Keratinocyte (primary cell): ENCODE measurements at regions not wholly inside any gene's neighbourhood (a gene's known extent, or its start where the extent isn't known, plus 50 kb on each side); places are given as distances from the start of the nearest gene placed in this dataset.
A peak's percentile ranks its signal among the peaks of the same experiment; 100 is the strongest.

Source experiments
- DNase-seq: peaks from one replicate; pipeline ENCODE4 v3.0.0-alpha.2; 2011; ENCODE audit warnings: low read depth, missing footprints, low spot score
- FAIRE-seq: peaks from 2 replicates; lab custom pipeline; 2011; peaks lifted over from hg19 to GRCh38; lab: Jason Lieb, UNC
- H2AFZ ChIP-seq: 2 replicates; pipeline ENCODE4 v1.6.0; 2012; ENCODE audit warnings: low read length, control low read depth, inconsistent platforms; ENCODE audit not compliant: control insufficient read depth
- H3K27ac ChIP-seq: 2 replicates; pipeline ENCODE4 v1.5.1; 2011; ENCODE audit warnings: low read length; ENCODE audit not compliant: control insufficient read depth, insufficient read depth
- H3K27me3 ChIP-seq: 3 replicates; pipeline ENCODE4 v1.6.0; 2011; ENCODE audit warnings: low read length; ENCODE audit not compliant: control insufficient read depth, insufficient read depth; ENCODE audit errors: extremely low read depth
- H3K36me3 ChIP-seq, 2 experiments: 2 replicates in 1 of 2; 3 replicates in 1 of 2; pipeline ENCODE4 v1.5.1; 2011; ENCODE audit warnings: low read length in 2 of 2, mild to moderate bottlenecking in 1 of 2; ENCODE audit not compliant: control insufficient read depth in 2 of 2, insufficient read depth in 2 of 2; ENCODE audit errors: extremely low read depth in 1 of 2
- H3K4me1 ChIP-seq: 3 replicates; pipeline ENCODE4 v1.5.1; 2011; ENCODE audit warnings: low read length; ENCODE audit not compliant: control insufficient read depth, insufficient read depth; ENCODE audit errors: extremely low read depth
- H3K4me2 ChIP-seq: 3 replicates; pipeline ENCODE4 v1.6.0; 2011; ENCODE audit warnings: low read depth, low read length; ENCODE audit not compliant: control insufficient read depth, insufficient read depth; ENCODE audit errors: extremely low read depth
- H3K4me3 ChIP-seq, 3 experiments: fragments of 200-600 bp in 1 of 3; sonication (generic) in 1 of 3; 2 replicates in 2 of 3; 3 replicates in 1 of 3; pipeline ENCODE4 v1.5.1; 2011 to 2016; ENCODE audit warnings: low read length in 3 of 3, mild to moderate bottlenecking in 3 of 3, control low read depth in 2 of 3, inconsistent platforms in 1 of 3, low read depth in 1 of 3, mixed read lengths in 1 of 3, mixed run types in 1 of 3, moderate library complexity in 1 of 3; ENCODE audit not compliant: control insufficient read depth in 2 of 3, insufficient read depth in 2 of 3; ENCODE audit errors: extremely low read depth in 1 of 3
- H3K79me2 ChIP-seq: 2 replicates; pipeline ENCODE4 v1.6.0; 2012; ENCODE audit warnings: low read length; ENCODE audit not compliant: control insufficient read depth, insufficient read depth
- H3K9ac ChIP-seq: 3 replicates; pipeline ENCODE4 v1.6.0; 2011; ENCODE audit warnings: low read length; ENCODE audit not compliant: control insufficient read depth, insufficient read depth; ENCODE audit errors: extremely low read depth
- H3K9me1 ChIP-seq: 3 replicates; pipeline ENCODE4 v1.6.0; 2011; ENCODE audit warnings: low read length; ENCODE audit not compliant: control insufficient read depth, insufficient read depth; ENCODE audit errors: extremely low read depth
- H3K9me3 ChIP-seq: 2 replicates; pipeline ENCODE4 v1.5.1; 2012; ENCODE audit warnings: low read depth, low read length; ENCODE audit not compliant: control insufficient read depth
- H4K20me1 ChIP-seq: 3 replicates; pipeline ENCODE4 v1.6.0; 2011; ENCODE audit warnings: low read length; ENCODE audit not compliant: control insufficient read depth, insufficient read depth; ENCODE audit errors: extremely low read depth
- EZH2 ChIP-seq: IDR thresholded peaks from one replicate; pipeline ENCODE4 v1.6.1; 2012; ENCODE audit warnings: inconsistent platforms, mild to moderate bottlenecking, low read length, moderate library complexity
- dilution Hi-C: fragments of 300-500 bp; cut with MboI; formaldehyde crosslinking; loops from one replicate; pipeline ENCODE4 v1.7.0; 2020; ENCODE audit warnings: low sequenced_read_pairs; ENCODE audit not compliant: extremely low pct_ligation_motif_present
- TF ChIP-seq, protein P1 (sequence below), 3 experiments: IDR thresholded peaks in 1 of 3; conservative IDR thresholded peaks in 1 of 3; optimal IDR thresholded peaks in 1 of 3; 2 replicates in 2 of 3; 3 replicates in 1 of 3; pipeline versions ENCODE3 to v1.5.1; 2011; ENCODE audit warnings: low read length in 3 of 3, mild to moderate bottlenecking in 3 of 3, moderate library complexity in 2 of 3, control low read depth in 1 of 3, inconsistent platforms in 1 of 3; ENCODE audit not compliant: insufficient read depth in 2 of 3; ENCODE audit errors: extremely low read depth in 1 of 3

DNA sequence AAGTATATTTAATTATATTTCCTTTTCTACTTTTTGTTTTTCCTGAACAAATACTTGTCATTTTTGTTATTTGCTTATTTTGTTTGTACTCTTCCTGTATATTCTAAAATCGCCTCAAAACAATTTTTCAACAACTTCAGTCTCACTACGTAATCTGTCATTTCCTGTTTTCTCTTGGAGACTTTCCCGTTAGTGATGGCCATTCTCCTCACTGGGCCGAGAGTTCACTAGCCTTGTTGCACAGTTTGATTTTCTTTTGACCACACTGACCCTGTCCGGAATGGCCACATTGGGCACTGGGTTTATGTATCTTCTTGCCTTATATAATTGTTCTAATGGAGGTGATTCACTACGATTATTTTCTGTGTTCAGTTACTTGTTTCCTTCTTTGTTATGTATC is 726.1 kb downstream of the FAM181B start:
- no peak for DNase-seq
- H3K27ac ChIP-seq, result no peak overlapping the region
- no peaks in the 10 kb centered on the region for H3K27me3 ChIP-seq
- no peaks in the 10 kb centered on the region for H3K9me1 ChIP-seq
- dilution Hi-C loops, result no loop called here
- H4K20me1 ChIP-seq, result no peaks in the 10 kb centered on the region
- no peaks in the 10 kb centered on the region for H3K36me3 ChIP-seq
- H3K4me1 ChIP-seq, result peaks cover 2% of the 10 kb centered on the region
- no peak overlapping the region for H3K4me3 ChIP-seq
- no peak overlapping the region for H3K4me2 ChIP-seq
- no peaks in the 10 kb centered on the region for H3K79me2 ChIP-seq
- FAIRE-seq, result no peak
- no peaks in the 10 kb centered on the region for H3K9me3 ChIP-seq
- H3K9ac ChIP-seq, result no peak overlapping the region
- TF ChIP-seq, protein P1, sequence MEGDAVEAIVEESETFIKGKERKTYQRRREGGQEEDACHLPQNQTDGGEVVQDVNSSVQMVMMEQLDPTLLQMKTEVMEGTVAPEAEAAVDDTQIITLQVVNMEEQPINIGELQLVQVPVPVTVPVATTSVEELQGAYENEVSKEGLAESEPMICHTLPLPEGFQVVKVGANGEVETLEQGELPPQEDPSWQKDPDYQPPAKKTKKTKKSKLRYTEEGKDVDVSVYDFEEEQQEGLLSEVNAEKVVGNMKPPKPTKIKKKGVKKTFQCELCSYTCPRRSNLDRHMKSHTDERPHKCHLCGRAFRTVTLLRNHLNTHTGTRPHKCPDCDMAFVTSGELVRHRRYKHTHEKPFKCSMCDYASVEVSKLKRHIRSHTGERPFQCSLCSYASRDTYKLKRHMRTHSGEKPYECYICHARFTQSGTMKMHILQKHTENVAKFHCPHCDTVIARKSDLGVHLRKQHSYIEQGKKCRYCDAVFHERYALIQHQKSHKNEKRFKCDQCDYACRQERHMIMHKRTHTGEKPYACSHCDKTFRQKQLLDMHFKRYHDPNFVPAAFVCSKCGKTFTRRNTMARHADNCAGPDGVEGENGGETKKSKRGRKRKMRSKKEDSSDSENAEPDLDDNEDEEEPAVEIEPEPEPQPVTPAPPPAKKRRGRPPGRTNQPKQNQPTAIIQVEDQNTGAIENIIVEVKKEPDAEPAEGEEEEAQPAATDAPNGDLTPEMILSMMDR (optimal IDR thresholded peaks at IDR 0.05 in 1 of 3, IDR thresholded peaks at IDR 0.05 in 1 of 3, conservative IDR thresholded peaks at IDR 0.05 in 1 of 3; ENCODE audit: extremely low read depth in 1 of 3, insufficient read depth in 2 of 3, low read length in 3 of 3), result no peak
- no peak for TF ChIP-seq EZH2
- no peak overlapping the region for H2AFZ ChIP-seq

DNA sequence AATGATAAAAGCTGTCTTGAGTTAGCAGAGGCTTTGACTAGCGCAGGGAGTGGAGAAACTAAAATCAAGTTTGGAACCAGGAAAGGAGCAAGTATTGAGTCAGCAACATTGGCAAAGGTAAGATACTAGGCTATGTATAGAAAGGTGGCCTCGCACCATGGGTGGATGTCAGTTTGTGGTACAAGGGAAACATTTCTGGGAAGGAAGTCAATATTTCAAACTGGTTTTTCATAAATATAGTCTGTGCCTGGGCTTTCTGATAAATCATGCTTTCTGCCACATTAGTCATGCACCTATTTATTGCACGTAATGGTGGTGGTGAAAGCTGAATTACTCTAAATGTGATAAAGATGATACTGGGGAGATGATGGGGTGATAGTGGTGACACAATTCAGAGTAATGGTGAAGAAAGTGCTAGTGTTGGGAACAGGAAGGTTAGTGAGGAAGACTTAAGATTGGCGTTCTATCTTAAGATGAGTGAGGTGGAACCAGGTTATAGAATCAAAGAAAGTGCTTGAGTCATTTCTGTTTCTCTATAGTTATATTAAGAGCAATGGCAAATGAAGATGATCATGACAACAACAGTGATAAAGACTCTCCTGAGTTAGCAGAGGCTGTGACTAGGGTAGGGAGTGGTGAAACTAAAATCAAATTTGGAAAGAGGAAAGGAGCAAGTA is 729.0 kb downstream of the FAM181B start:
- Histone ChIP-seq H3K9me1 (no peaks in the 10 kb centered on the region), H3K4me3 (no peak overlapping the region), H3K9me3 (no peaks in the 10 kb centered on the region), H3K9ac (no peak overlapping the region), H2AFZ (no peak overlapping the region), H3K27ac (peak overlapping the region; percentile 12), H3K79me2 (no peaks in the 10 kb centered on the region), H4K20me1 (no peaks in the 10 kb centered on the region), H3K27me3 (no peaks in the 10 kb centered on the region), H3K36me3 (no peaks in the 10 kb centered on the region), H3K4me2 (no peak overlapping the region), H3K4me1 (peaks cover 2% of the 10 kb centered on the region)
- DNase-seq (no peak), FAIRE-seq (no peak)
- no peak for TF ChIP-seq EZH2
- TF ChIP-seq, protein P1 (optimal IDR thresholded peaks at IDR 0.05 in 1 of 3, IDR thresholded peaks at IDR 0.05 in 1 of 3, conservative IDR thresholded peaks at IDR 0.05 in 1 of 3; ENCODE audit: extremely low read depth in 1 of 3, insufficient read depth in 2 of 3, low read length in 3 of 3), result no peak
- dilution Hi-C loops, result no loop called here
